Parathyroid adenoma (tissue), 2 donors: ENCODE measurements at regions not wholly inside any gene's neighbourhood (a gene's known extent, or its start where the extent isn't known, plus 50 kb on each side); places are given as distances from the start of the nearest gene placed in this dataset.

Experiments used
- H2AFZ ChIP-seq: fragments of 300-600 bp; sonication (generic); one replicate; pipeline ENCODE4 v1.7.0; 2017; ENCODE audit warnings: antibody characterized with exemption, mild to moderate bottlenecking
- H3K27ac ChIP-seq: fragments of 300-600 bp; sonication (generic); one replicate; pipeline ENCODE4 v1.7.0; 2017
- H3K27me3 ChIP-seq: fragments of 300-600 bp; sonication (generic); one replicate; pipeline ENCODE4 v1.7.0; 2017; ENCODE audit warnings: low read length; ENCODE audit not compliant: control insufficient read depth, insufficient read depth
- H3K36me3 ChIP-seq: fragments of 300-600 bp; sonication (generic); one replicate; pipeline ENCODE4 v1.7.0; 2017; ENCODE audit warnings: low read length; ENCODE audit not compliant: control insufficient read depth, insufficient read depth
- H3K4me1 ChIP-seq: fragments of 300-600 bp; sonication (generic); one replicate; pipeline ENCODE4 v1.7.0; 2017; ENCODE audit warnings: control low read depth
- H3K4me2 ChIP-seq: fragments of 300-600 bp; sonication (generic); one replicate; pipeline ENCODE4 v1.7.0; 2017; ENCODE audit warnings: low read length
- H3K4me3 ChIP-seq: fragments of 300-600 bp; sonication (generic); one replicate; pipeline ENCODE4 v1.7.0; 2017; ENCODE audit warnings: low read depth, low read length
- H3K79me2 ChIP-seq: fragments of 300-600 bp; sonication (generic); one replicate; pipeline ENCODE4 v1.7.0; 2017; ENCODE audit warnings: control low read depth
- H3K9ac ChIP-seq: fragments of 300-600 bp; sonication (generic); one replicate; pipeline ENCODE4 v1.7.0; 2017; ENCODE audit warnings: mild to moderate bottlenecking
- H3K9me3 ChIP-seq: fragments of 300-600 bp; sonication (generic); one replicate; pipeline ENCODE4 v1.7.0; 2017; ENCODE audit warnings: low read length; ENCODE audit not compliant: control insufficient read depth
- CTCF ChIP-seq: fragments of 300-600 bp; sonication (generic); IDR thresholded peaks from one replicate; pipeline ENCODE4 v1.7.0; 2017; ENCODE audit warnings: antibody characterized with exemption, mild to moderate bottlenecking
- donor health status: primary hyperparathyroidism.

- Histone ChIP-seq H3K27me3 (no peaks in the 10 kb centered on the region), H3K79me2 (no peaks in the 10 kb centered on the region), H3K4me1 (no peaks in the 10 kb centered on the region), H3K4me2 (no peak overlapping the region), H3K4me3 (no peak overlapping the region), H3K36me3 (no peaks in the 10 kb centered on the region), H2AFZ (no peak overlapping the region), H3K9me3 (no peaks in the 10 kb centered on the region), H3K27ac (no peak overlapping the region), H3K9ac (no peak overlapping the region)
- TF ChIP-seq CTCF = no peak
These were observed 111.2 kb upstream of the TCERG1L start for GRCh38 chr10:131422731-131423130.

GRCh38 chr10:131424053-131424452 lies 112.5 kb upstream of the TCERG1L start:
- no peak for TF ChIP-seq CTCF
- Histone ChIP-seq H3K79me2 (no peaks in the 10 kb centered on the region), H2AFZ (no peak overlapping the region)

GRCh38 chr10:131424836-131425491 lies 113.4 kb upstream of the TCERG1L start:
- Histone ChIP-seq H3K27ac (no peak overlapping the region), H3K79me2 (no peaks in the 10 kb centered on the region), H3K4me2 (no peak overlapping the region), H3K27me3 (no peaks in the 10 kb centered on the region), H3K9me3 (no peaks in the 10 kb centered on the region), H2AFZ (no peak overlapping the region), H3K4me3 (no peak overlapping the region), H3K36me3 (no peaks in the 10 kb centered on the region), H3K9ac (no peak overlapping the region), H3K4me1 (no peaks in the 10 kb centered on the region)
- TF ChIP-seq CTCF = no peak

More at GRCh38 chr10:131424053-131424452, 112.5 kb upstream of the TCERG1L start:
- no peak overlapping the region for H3K27ac ChIP-seq
- H3K4me1 ChIP-seq = no peaks in the 10 kb centered on the region
- H3K4me3 ChIP-seq = no peak overlapping the region
- H3K9ac ChIP-seq = no peak overlapping the region
- H3K36me3 ChIP-seq = no peaks in the 10 kb centered on the region
- no peaks in the 10 kb centered on the region for H3K9me3 ChIP-seq
- no peak overlapping the region for H3K4me2 ChIP-seq
- no peaks in the 10 kb centered on the region for H3K27me3 ChIP-seq

- Histone ChIP-seq H3K4me2 (no peak overlapping the region), H3K27ac (no peak overlapping the region), H3K27me3 (no peaks in the 10 kb centered on the region), H3K9me3 (no peaks in the 10 kb centered on the region), H3K4me1 (no peaks in the 10 kb centered on the region), H2AFZ (no peak overlapping the region), H3K36me3 (no peaks in the 10 kb centered on the region), H3K9ac (no peak overlapping the region), H3K4me3 (no peak overlapping the region), H3K79me2 (no peaks in the 10 kb centered on the region)
- no peak for TF ChIP-seq CTCF
These were observed 114.4 kb upstream of the TCERG1L start for GRCh38 chr10:131425752-131426533.
